ENCODE measurements at regions not wholly inside any gene's neighbourhood (a gene's known extent, or its start where the extent isn't known, plus 50 kb on each side); places are given as distances from the start of the nearest gene placed in this dataset.
A peak's percentile ranks its signal among the peaks of the same experiment; 100 is the strongest.
"Not testable (repeated sequence)": the region's sequence is repeated elsewhere in the genome, so short reads cannot be mapped to it uniquely, and the experiment has no call there.

DNA sequence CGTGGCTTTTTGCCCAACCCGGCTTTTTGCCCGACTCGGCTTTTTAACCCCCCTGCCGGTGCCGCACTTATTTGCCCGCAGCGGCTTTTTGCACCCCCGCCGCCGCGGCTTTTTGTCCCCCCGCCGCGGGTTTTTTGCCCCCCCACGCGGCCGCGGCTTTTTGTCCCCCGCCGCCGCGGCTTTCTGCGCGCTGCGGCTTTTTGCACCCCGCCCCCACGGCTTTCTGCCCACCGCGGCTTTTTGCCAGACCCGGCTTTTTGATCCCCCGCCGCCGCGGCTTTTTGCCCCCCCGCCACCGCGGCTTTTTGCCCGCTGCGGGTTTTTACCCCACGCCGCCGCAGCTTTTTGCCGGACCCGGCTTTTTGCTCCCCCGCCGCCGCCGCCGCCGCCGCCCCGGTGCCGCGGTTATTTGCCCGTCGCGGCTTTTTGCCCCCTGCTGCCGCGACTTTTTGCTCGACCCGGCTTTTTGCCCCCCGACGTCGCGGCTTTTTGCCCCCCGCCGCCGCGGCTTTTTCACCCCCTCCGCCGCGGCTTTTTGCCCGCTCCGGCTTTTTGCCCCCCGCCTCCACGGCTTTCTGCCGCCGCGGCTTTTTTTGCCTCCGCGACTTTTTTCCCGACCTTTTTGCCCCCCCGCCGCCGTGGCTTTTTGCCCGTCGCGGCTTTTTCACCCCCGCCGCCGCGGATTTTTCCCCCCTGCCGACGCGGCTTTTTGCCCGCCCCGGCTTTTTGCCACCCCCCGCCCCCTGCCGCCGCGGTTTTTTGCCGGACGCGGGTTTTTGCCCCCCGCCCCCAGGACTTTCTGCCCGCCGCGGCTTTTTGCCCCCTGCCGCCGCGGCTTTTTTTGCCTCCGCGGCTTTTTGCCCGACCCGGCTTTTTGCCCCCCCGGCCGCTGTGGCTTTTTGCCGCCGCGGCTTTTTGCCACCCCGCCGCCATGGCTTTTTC is 2786.5 kb downstream of the RPIA start:
- Mint-ChIP-seq H3K27ac (ENCODE audit: unreplicated experiment) (no peak overlapping the region), H3K27me3 (ENCODE audit: low read depth, unreplicated experiment) (no peaks in the 10 kb centered on the region), H3K9me3 (ENCODE audit: unreplicated experiment) (peaks cover 6% of the 10 kb centered on the region), H3K4me3 (ENCODE audit: unreplicated experiment) (no peak overlapping the region), H3K4me1 (ENCODE audit: low read depth, unreplicated experiment) (no peaks in the 10 kb centered on the region), H3K36me3 (ENCODE audit: low read depth, unreplicated experiment) (peaks cover 2% of the 10 kb centered on the region)
- FAIRE-seq (no peak), DNase-seq (ENCODE audit: low read depth) (no peak)
- Histone ChIP-seq H3K27me3 (ENCODE audit: insufficient read depth, low read length) (peaks cover 9% of the 10 kb centered on the region), H3K27ac (ENCODE audit: low read depth, low read length) (no peak overlapping the region), H4K20me1 (ENCODE audit: insufficient read depth, low read length) (no peaks in the 10 kb centered on the region), H3K36me3 (ENCODE audit: insufficient read depth, low read length) (no peaks in the 10 kb centered on the region), H3K9ac (ENCODE audit: low read length) (no peak overlapping the region), H3K9me3 (ENCODE audit: insufficient read depth, low read depth, low read length) (no peaks in the 10 kb centered on the region), H3K4me3 (ENCODE audit: insufficient read depth, low read depth, low read length) (peak overlapping the region; percentile 33), H2AFZ (ENCODE audit: low read depth, low read length) (peak overlapping the region; percentile 34), H3K4me1 (ENCODE audit: insufficient read depth, low read length) (no peaks in the 10 kb centered on the region), H3K79me2 (ENCODE audit: insufficient read depth, low read length) (no peaks in the 10 kb centered on the region), H3K4me2 (ENCODE audit: low read length) (peak overlapping the region; percentile 73)
- TF ChIP-seq CTCF (IDR thresholded peaks at IDR 0.05; ENCODE audit: insufficient read depth, low read depth, low read length) = no peak
- TF ChIP-seq EZH2 (IDR thresholded peaks at IDR 0.05; ENCODE audit: insufficient read depth, low read length) = peak; percentile 100

DNA sequence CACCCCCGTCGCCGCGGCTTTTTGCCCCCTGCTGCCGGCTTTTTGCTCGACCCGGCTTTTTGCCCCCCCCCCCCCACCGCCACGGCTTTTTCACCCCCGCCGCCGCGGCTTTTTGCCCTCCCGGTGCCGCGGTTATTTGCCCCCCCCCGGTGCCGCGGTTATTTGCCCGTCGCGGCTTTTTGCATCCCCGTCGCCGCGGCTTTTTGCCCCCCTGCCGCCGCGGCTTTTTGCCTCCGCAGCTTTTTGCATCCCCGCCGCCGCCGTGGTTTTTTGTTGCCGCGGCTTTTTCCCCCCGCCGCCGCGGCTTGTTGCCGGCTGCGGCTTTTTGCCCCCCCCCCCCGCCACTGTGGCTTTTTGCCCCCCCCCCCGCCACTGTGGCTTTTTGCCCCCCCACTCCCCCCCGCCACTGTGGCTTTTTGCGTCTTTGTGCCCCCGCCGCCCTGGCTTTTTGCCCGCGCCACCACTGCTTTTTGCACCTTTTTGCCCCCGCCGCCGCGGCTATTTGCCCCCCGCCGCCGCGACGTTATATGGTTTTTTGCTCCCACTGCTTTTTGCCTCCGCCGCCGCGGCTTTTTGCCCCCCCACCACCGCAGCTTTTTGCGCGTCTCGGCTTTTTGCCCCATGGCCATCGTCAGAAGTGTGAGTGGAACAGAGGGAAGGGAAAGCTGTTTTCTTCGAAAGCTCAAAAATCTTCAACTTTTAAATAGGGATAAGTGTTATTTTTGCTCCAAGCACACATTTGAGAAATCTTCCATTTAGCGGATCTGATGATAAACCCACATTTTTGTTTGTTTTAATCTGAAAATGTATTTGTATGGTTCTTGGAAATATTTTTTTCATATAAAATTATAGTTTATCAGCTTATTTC is 2787.6 kb downstream of the RPIA start:
- not testable (repeated sequence) for H4K20me1 ChIP-seq (ENCODE audit: insufficient read depth, low read length); H3K27me3 Mint-ChIP-seq (ENCODE audit: low read depth, unreplicated experiment); H3K9me3 ChIP-seq (ENCODE audit: insufficient read depth, low read depth, low read length); H3K27ac ChIP-seq (ENCODE audit: low read depth, low read length); H3K79me2 ChIP-seq (ENCODE audit: insufficient read depth, low read length); H3K4me3 ChIP-seq (ENCODE audit: insufficient read depth, low read depth, low read length); H3K4me1 Mint-ChIP-seq (ENCODE audit: low read depth, unreplicated experiment); H3K4me1 ChIP-seq (ENCODE audit: insufficient read depth, low read length); H3K9ac ChIP-seq (ENCODE audit: low read length); DNase-seq (ENCODE audit: low read depth); H3K36me3 Mint-ChIP-seq (ENCODE audit: low read depth, unreplicated experiment); H3K9me3 Mint-ChIP-seq (ENCODE audit: unreplicated experiment); H3K4me3 Mint-ChIP-seq (ENCODE audit: unreplicated experiment); H2AFZ ChIP-seq (ENCODE audit: low read depth, low read length); H3K27me3 ChIP-seq (ENCODE audit: insufficient read depth, low read length); FAIRE-seq; H3K36me3 ChIP-seq (ENCODE audit: insufficient read depth, low read length); H3K27ac Mint-ChIP-seq (ENCODE audit: unreplicated experiment)
- H3K4me2 ChIP-seq (ENCODE audit: low read length) = peak overlapping the region; percentile 73

GRCh38 chr2:91485226-91485625 is 2793.8 kb downstream of the RPIA start:
- FAIRE-seq; H3K36me3 ChIP-seq (ENCODE audit: insufficient read depth, low read length); H3K36me3 Mint-ChIP-seq (ENCODE audit: low read depth, unreplicated experiment); H3K4me2 ChIP-seq (ENCODE audit: low read length); H4K20me1 ChIP-seq (ENCODE audit: insufficient read depth, low read length); H3K9ac ChIP-seq (ENCODE audit: low read length); H3K4me3 ChIP-seq (ENCODE audit: insufficient read depth, low read depth, low read length); H2AFZ ChIP-seq (ENCODE audit: low read depth, low read length); H3K4me1 ChIP-seq (ENCODE audit: insufficient read depth, low read length); H3K9me3 ChIP-seq (ENCODE audit: insufficient read depth, low read depth, low read length); H3K27me3 Mint-ChIP-seq (ENCODE audit: low read depth, unreplicated experiment); H3K4me3 Mint-ChIP-seq (ENCODE audit: unreplicated experiment); H3K27me3 ChIP-seq (ENCODE audit: insufficient read depth, low read length); DNase-seq (ENCODE audit: low read depth); H3K4me1 Mint-ChIP-seq (ENCODE audit: low read depth, unreplicated experiment); H3K27ac Mint-ChIP-seq (ENCODE audit: unreplicated experiment); H3K27ac ChIP-seq (ENCODE audit: low read depth, low read length); H3K9me3 Mint-ChIP-seq (ENCODE audit: unreplicated experiment); H3K79me2 ChIP-seq (ENCODE audit: insufficient read depth, low read length): not testable (repeated sequence)

GRCh38 chr2:91497129-91498064 is 2805.9 kb downstream of the RPIA start:
- DNase-seq (ENCODE audit: low read depth); FAIRE-seq: not testable (repeated sequence)

More at GRCh38 chr2:91497129-91498064, 2805.9 kb downstream of the RPIA start:
- H3K4me3 ChIP-seq (ENCODE audit: insufficient read depth, low read depth, low read length); H3K27me3 Mint-ChIP-seq (ENCODE audit: low read depth, unreplicated experiment); H3K79me2 ChIP-seq (ENCODE audit: insufficient read depth, low read length); H3K36me3 Mint-ChIP-seq (ENCODE audit: low read depth, unreplicated experiment); H3K4me1 ChIP-seq (ENCODE audit: insufficient read depth, low read length); H3K27me3 ChIP-seq (ENCODE audit: insufficient read depth, low read length); H2AFZ ChIP-seq (ENCODE audit: low read depth, low read length); H3K27ac Mint-ChIP-seq (ENCODE audit: unreplicated experiment); H3K36me3 ChIP-seq (ENCODE audit: insufficient read depth, low read length); H3K4me2 ChIP-seq (ENCODE audit: low read length); H3K27ac ChIP-seq (ENCODE audit: low read depth, low read length); H3K4me1 Mint-ChIP-seq (ENCODE audit: low read depth, unreplicated experiment); H4K20me1 ChIP-seq (ENCODE audit: insufficient read depth, low read length); H3K9ac ChIP-seq (ENCODE audit: low read length); H3K4me3 Mint-ChIP-seq (ENCODE audit: unreplicated experiment); H3K9me3 ChIP-seq (ENCODE audit: insufficient read depth, low read depth, low read length): not testable (repeated sequence)
- H3K9me3 Mint-ChIP-seq (ENCODE audit: unreplicated experiment) = peaks cover 11% of the 10 kb centered on the region
